GM19455 (cell line): ENCODE measurements at regions not wholly inside any gene's neighbourhood (a gene's known extent, or its start where the extent isn't known, plus 50 kb on each side); places are given as distances from the start of the nearest gene placed in this dataset.
"Not testable (repeated sequence)": the region's sequence is repeated elsewhere in the genome, so short reads cannot be mapped to it uniquely, and the experiment has no call there.

Experiments used
- ATAC-seq: cut with Tn5 transposase; IDR thresholded peaks from one replicate; pipeline ENCODE4 v1.9.1; 2021; ENCODE audit not compliant: unreplicated experiment

DNA sequence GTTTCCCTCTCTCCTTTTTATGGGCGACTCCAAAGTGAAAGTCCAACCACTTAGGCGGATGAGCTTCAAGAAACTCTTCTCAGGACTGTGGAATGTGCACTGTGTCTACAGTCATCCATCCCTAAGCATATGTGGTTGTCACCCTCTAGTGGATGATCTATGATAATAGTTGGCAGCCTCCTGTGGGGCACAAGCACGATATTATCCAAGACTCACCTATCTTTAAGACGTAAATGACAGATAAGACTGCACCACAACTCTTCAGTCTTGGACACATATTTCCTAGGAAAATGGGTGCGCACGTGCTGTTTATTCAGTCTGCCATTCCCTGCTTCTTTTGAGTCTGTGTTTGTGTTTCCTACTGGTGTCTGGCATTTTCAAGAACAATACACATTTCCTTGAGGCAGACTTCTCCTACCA lies 145.5 kb upstream of the CTAGE1 start:
- ATAC-seq: no peak

- no peak for ATAC-seq
These were observed 146.3 kb upstream of the CTAGE1 start for GRCh38 chr18:22564036-22564435.

- ATAC-seq: no peak
These were observed 149.1 kb upstream of the CTAGE1 start for GRCh38 chr18:22566703-22567420.

DNA sequence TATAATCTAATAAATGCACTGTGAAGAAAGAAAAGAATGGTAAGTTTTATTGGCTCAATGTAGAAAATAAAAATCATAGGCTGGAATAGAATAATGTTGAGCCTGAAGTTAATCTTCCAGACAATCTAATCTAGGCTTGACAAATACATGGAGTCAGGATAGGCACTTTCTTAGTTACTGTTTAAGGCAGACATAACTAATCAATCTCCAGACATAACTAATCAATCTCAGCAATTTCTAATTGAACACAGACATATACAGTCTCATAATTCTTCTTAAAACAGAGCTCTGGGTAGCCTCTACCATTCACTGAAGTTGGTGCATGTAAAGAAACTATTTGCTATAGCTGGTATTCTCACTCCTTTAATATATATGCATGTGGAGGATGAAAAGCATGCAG lies 150.1 kb upstream of the CTAGE1 start:
- ATAC-seq: no peak

- no peak for ATAC-seq
These were observed 152.8 kb upstream of the CTAGE1 start for GRCh38 chr18:22570492-22570891.

GRCh38 chr18:22572341-22572740 lies 154.6 kb upstream of the CTAGE1 start:
- no peak for ATAC-seq

DNA sequence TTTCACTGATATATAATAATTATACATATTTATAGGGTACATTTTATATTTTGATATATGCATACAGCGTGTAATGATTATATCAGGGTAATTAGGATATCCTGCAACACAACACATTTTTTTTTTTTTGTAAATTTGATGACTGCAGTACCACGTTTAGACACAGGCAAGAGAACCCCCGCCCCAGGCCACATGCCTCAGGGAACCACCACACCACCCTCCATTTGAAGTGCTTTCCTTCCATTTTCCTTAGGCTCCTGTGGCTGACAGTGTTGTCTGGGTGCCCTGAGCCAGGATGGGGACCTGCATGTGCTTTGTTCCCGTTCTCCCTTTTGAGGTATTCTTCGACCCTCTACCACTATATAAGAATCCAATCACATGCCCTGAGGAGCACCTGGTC lies 161.6 kb upstream of the CTAGE1 start:
- no peak for ATAC-seq

- ATAC-seq: no peak
These were observed 167.6 kb upstream of the CTAGE1 start for GRCh38 chr18:22585333-22585732.

GRCh38 chr18:22585821-22586220 lies 168.1 kb upstream of the CTAGE1 start:
- ATAC-seq: no peak

GRCh38 chr18:22591222-22591621 lies 173.5 kb upstream of the CTAGE1 start:
- ATAC-seq: no peak

GRCh38 chr18:22594155-22594690 lies 176.5 kb upstream of the CTAGE1 start:
- ATAC-seq: no peak

DNA sequence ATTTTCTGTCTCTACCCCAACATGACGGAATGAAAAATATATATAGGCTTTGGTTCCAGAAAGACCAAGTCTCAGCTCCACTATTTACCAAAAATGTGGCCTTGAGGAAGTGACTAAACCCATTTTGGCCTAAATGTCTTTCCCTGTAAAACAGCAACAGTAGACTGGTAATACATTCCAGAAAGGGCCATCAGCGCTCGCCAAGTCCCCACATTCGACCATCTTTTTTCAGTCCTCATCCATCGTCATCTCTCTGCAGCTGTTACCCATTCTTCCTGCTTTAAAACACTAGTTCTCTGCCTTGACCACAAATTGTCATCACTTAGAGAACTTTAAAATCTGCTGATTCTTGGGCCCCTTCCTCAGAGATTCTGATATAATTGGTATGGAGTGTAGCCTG lies 183.8 kb upstream of the CTAGE1 start:
- no peak for ATAC-seq

DNA sequence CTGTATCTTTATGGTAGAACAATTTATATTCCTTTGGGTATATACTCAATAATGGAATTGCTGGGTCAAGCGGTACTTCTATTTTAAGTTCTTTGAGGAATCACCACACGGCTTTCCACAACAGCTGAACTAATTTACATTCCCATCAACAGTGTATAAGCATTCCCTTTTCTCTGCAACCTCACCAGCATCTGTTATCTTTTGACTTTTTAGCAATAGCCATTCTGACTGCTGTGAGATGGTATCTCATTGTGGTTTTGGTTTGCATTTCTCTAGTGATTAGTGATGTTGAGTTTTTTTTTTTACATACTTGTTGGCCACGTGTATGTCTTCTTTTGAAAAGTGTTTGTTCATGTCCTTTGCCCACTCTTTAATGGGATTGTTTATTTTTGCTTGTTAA lies 184.7 kb upstream of the CTAGE1 start:
- ATAC-seq: not testable (repeated sequence)

DNA sequence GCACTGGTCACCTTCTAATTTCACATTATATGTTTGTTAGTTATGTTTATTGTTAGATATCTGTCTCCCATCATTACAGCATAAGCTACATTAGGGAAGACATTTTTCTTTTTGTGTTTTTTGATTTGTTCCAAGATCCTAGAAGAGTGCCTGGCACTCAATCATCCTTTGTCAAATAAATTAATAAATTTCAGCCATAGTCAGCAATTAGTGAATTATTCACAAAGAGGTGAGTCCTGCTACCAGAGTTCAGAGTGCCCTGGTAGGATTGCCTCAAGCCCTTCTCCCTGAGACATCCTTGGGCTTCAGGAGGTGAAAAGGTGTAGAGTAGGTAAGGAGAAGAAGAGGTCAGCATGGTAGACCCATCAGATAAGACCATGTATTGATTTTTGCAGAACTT lies 186.2 kb upstream of the CTAGE1 start:
- ATAC-seq: no peak

DNA sequence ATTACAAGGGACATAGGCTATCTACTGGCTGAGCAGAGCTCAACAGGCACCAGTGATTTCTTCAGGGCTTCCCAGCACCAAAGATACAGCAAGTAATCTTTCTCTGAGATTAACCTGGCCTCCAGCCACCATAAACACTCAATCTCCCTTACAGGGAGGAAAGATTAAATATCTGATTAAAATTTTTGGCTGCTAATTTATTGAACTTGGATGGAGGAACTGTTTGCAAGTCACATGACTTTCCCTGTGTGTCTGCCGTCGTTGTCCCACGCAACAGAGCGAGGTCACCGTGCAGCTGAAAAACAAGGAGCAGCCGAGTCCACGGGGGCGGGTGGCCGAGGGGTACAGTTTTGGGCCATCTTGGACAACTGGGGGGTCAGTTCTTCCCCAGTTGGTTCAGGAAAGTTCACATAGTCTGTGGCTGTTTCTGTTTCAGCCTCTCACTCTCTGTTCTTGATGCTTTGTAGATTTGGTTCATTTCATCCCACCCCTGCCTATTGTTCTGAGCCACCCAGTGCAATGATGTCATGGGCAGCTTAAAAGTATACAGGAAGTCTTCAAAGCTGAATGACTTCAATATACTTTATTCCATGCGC lies 186.8 kb upstream of the CTAGE1 start:
- no peak for ATAC-seq

- no peak for ATAC-seq
These were observed 187.3 kb upstream of the CTAGE1 start for GRCh38 chr18:22604986-22605421.

GRCh38 chr18:22605736-22606135 lies 188.0 kb upstream of the CTAGE1 start:
- ATAC-seq: no peak

DNA sequence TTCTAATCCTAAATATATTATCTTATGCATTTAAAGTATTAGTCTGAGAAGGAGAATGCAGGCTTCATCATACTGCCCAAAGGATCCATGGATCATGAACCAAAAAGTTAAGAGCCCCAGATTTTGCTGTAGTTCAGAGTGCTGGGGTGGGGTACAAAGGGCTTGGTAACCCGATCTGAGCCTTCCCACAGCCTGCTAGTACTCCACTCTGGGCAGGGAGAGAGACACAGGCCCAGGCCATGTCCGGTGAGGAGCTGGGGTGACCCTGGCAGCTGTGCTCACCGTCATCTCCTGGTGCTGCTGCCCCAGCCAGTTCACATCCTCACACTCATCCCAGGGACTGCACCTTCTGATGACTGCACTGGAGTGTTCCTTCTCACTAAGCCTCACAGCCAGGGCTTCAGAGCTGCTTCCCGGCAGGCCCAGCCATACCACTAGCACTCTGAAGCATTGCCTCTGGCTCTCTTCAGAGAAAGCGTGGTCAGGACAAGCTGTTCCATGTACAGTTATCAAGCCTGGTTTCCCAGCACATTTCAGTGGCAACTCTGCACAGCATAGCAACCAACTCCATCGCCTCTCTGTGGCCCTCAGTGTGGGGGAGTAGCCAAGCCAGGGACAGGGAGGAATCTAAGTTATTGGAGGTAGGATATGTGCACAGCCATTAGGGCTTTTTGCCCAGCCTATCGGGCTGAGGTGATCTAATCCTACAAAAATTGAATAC lies 189.0 kb upstream of the CTAGE1 start:
- ATAC-seq: no peak

GRCh38 chr18:22607284-22607635 lies 189.5 kb upstream of the CTAGE1 start:
- ATAC-seq: no peak

GRCh38 chr18:22608847-22609246 lies 191.1 kb upstream of the CTAGE1 start:
- no peak for ATAC-seq

- ATAC-seq: no peak
These were observed 191.9 kb upstream of the CTAGE1 start for GRCh38 chr18:22609642-22610041.

- ATAC-seq: no peak
These were observed 195.5 kb upstream of the CTAGE1 start for GRCh38 chr18:22613058-22613690.
